GM19328 (cell line): ENCODE measurements at regions not wholly inside any gene's neighbourhood (a gene's known extent, or its start where the extent isn't known, plus 50 kb on each side); places are given as distances from the start of the nearest gene placed in this dataset.
"Not testable (repeated sequence)": the region's sequence is repeated elsewhere in the genome, so short reads cannot be mapped to it uniquely, and the experiment has no call there.

Source experiments
- ATAC-seq: cut with Tn5 transposase; IDR thresholded peaks from one replicate; pipeline ENCODE4 v1.9.1; 2021; ENCODE audit warnings: mild to moderate bottlenecking, moderate library complexity; ENCODE audit not compliant: unreplicated experiment

GRCh38 chr9:71514344-71514975, 253.9 kb downstream of the CEMIP2 start:
- ATAC-seq, result no peak

GRCh38 chr9:71509054-71509453, 259.3 kb downstream of the CEMIP2 start:
- ATAC-seq, result no peak

- ATAC-seq, result not testable (repeated sequence)
These were observed 260.2 kb downstream of the CEMIP2 start for GRCh38 chr9:71508141-71508540.

- no peak for ATAC-seq
These were observed 261.5 kb downstream of the CEMIP2 start for GRCh38 chr9:71506821-71507220.

GRCh38 chr9:71504636-71505035, 263.7 kb downstream of the CEMIP2 start:
- no peak for ATAC-seq

- no peak for ATAC-seq
These were observed 269.6 kb downstream of the CEMIP2 start for GRCh38 chr9:71498691-71499090.

GRCh38 chr9:71490810-71491209, 277.5 kb downstream of the CEMIP2 start:
- no peak for ATAC-seq

- ATAC-seq, result no peak
These were observed 281.3 kb downstream of the CEMIP2 start for GRCh38 chr9:71487061-71487460.

GRCh38 chr9:71485326-71485725, 283.0 kb downstream of the CEMIP2 start:
- ATAC-seq, result no peak

- no peak for ATAC-seq
These were observed 284.9 kb downstream of the CEMIP2 start for GRCh38 chr9:71483436-71483835.

- ATAC-seq, result no peak
These were observed 288.7 kb downstream of the CEMIP2 start for GRCh38 chr9:71479621-71480020.

- ATAC-seq, result no peak
These were observed 295.9 kb downstream of the CEMIP2 start for GRCh38 chr9:71472400-71472799.

GRCh38 chr9:71465392-71465791, 302.9 kb downstream of the CEMIP2 start:
- no peak for ATAC-seq

GRCh38 chr9:71459082-71459481, 309.2 kb downstream of the CEMIP2 start:
- no peak for ATAC-seq

GRCh38 chr9:71446473-71447411, 321.6 kb downstream of the CEMIP2 start:
- ATAC-seq, result peak; percentile 74

- ATAC-seq, result no peak
These were observed 322.2 kb downstream of the CEMIP2 start for GRCh38 chr9:71446106-71446472.

GRCh38 chr9:71442937-71443336, 321.5 kb upstream of the TRPM3 start:
- no peak for ATAC-seq

GRCh38 chr9:71441266-71441665, 319.8 kb upstream of the TRPM3 start:
- no peak for ATAC-seq

GRCh38 chr9:71431931-71432330, 310.5 kb upstream of the TRPM3 start:
- ATAC-seq, result no peak

- not testable (repeated sequence) for ATAC-seq
These were observed 285.9 kb upstream of the TRPM3 start for GRCh38 chr9:71407341-71407740.

- ATAC-seq, result no peak
These were observed 281.7 kb upstream of the TRPM3 start for GRCh38 chr9:71403106-71403505.

GRCh38 chr9:71393005-71393404, 271.6 kb upstream of the TRPM3 start:
- no peak for ATAC-seq
